C1 segment of cervical spinal cord (tissue), 14 donors: ENCODE measurements at regions not wholly inside any gene's neighbourhood (a gene's known extent, or its start where the extent isn't known, plus 50 kb on each side); places are given as distances from the start of the nearest gene placed in this dataset.
"Not testable (repeated sequence)": the region's sequence is repeated elsewhere in the genome, so short reads cannot be mapped to it uniquely, and the experiment has no call there.

Source experiments
- DNase-seq, 14 donors: peaks; one replicate each; lab custom pipeline; 2025; lab: John Stamatoyannopoulos, UW

DNA sequence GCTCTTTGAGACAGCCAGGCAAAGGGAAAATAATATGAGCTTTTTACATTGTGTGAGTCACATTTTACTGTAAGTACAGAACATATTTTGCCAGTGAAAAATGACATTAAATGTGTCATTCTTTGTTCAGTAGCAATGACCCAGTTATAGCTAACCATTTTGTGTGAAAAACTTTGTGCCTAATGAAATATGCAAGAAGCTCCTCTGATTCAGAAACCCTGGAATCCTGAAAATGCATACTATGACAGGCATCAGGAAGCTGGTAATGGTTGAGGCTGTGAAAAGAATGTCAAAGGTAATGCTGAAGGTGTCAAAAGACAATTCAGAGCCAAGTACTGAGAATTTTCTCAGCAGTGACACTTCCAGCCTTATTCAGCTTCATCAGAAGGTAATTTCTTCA lies 549.5 kb upstream of the SMIM31 start:
- DNase-seq, result no peak

GRCh38 chr4:164207460-164207859 lies 546.5 kb upstream of the SMIM31 start:
- no peak for DNase-seq

GRCh38 chr4:164210377-164210776 lies 543.6 kb upstream of the SMIM31 start:
- no peak for DNase-seq

- DNase-seq, result no peak
These were observed 541.8 kb upstream of the SMIM31 start for GRCh38 chr4:164212134-164212533.

DNA sequence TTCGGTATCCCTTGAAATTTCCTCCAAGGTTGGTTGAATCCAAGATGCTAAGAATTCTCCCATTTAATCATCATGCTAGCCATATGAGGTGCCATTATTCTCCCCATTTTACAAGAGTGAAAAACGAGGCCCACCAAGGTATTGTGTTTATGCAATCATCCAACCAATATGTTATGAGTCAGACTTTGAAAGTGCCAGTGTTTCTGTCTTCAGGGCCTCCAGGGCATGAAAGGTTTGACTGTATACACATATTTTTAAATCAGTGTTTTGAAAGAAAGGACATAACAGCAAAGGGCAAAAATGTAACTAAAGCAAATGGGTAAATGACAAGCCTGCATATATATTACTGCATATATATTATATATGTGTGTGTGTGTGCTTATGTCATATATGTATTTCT lies 541.2 kb upstream of the SMIM31 start:
- DNase-seq, result no peak

GRCh38 chr4:164215113-164215741 lies 538.7 kb upstream of the SMIM31 start:
- no peak for DNase-seq

DNA sequence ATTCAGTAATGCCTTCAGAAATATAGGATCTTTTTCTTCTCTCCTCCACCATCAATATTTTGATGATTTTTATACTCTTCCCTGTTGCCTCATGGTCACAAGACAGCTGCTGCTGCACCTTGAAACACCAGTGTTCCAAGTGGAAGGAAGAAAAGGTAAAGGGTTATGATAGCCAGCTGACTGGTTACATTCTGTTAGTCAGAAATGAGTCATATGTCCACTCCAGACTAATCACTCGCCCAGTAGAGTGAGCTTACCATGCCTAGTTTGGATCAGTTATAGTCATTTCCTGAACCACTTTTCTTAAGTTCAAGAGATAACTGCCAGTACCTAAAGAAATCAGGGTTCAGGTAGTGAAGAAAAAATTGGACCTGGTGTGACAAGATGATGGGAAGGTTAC lies 532.3 kb upstream of the SMIM31 start:
- DNase-seq, result no peak

- no peak for DNase-seq
These were observed 529.1 kb upstream of the SMIM31 start for GRCh38 chr4:164224871-164225270.

DNA sequence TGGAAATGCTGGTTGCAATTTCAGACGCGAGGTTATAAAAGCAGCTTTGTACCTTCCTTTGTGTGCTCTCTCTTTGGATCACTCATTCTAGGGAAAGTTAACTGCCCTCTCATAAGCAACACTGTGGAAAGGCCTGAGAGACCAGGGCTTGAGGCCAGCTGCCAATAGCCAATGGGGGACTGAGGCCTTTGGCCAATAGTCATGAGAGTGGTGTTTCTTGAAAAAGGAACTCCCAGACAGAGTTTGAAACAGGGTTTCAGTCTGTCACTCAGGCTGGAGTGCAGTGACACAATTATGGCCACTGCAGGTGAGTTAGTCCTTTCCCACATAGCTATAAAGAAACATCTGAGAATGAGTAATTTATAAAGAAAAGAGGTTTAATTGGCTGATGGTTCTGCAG lies 524.7 kb upstream of the SMIM31 start:
- peak in 1 of 14 donors; percentile 13 for DNase-seq

DNA sequence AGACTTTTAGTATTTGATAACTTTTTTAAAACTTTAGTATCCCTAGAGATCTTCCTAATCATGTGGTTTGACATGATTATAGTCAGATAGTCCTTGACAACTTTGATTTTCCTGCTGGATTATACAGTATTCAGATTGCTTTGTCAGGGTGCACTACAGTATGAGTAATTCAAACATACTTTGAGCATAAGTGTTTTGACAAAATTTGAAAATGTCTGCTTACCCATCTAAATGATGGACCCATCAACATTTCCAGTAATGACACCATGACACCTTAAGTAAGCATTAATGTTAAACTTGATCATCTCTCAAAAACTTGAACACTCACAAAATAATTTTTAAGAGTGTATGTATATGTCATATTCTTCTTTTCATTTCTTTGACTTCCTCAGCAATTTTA lies 514.5 kb upstream of the SMIM31 start:
- DNase-seq, result no peak

DNA sequence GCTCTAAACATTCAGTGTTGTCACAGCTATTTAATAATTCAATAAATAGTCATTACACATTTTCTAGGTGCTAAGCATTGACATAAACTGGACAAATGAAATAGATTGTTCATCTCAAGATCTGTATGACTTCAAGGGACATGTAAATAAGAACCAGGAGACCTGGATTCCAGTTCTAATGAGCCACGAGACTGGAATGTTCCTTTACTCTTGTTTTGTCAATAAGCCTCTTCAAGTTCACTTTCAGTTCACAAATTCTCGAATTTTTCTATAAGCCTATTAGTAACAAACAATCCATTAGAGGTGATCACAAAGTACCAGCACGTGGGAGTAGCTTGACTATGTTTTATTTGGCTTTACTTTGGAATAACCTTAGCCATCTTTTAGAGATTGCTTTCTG lies 514.0 kb upstream of the SMIM31 start:
- DNase-seq, result no peak

DNA sequence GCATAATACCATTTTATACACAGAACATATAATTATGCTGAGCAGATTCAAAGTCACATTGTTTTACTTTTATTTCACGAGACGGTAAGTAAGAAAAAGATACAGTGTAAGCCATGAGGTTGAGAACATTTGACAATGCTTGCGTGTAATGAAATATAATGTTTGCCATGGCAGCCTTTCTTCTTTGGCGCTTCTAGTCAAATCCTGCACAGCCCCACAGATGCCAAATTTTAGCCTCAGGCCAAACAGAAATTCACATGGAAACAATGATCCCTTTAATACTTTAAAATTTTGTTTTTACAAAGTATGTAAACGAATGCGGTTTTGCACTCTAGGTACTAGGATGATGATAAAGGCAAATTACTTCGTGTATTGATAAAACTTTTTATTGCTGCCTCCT lies 502.7 kb upstream of the SMIM31 start:
- DNase-seq, result no peak

GRCh38 chr4:164252286-164252685 lies 501.6 kb upstream of the SMIM31 start:
- DNase-seq, result peak in 11 of 14 donors; percentile 0 to 54 (median 11)

DNA sequence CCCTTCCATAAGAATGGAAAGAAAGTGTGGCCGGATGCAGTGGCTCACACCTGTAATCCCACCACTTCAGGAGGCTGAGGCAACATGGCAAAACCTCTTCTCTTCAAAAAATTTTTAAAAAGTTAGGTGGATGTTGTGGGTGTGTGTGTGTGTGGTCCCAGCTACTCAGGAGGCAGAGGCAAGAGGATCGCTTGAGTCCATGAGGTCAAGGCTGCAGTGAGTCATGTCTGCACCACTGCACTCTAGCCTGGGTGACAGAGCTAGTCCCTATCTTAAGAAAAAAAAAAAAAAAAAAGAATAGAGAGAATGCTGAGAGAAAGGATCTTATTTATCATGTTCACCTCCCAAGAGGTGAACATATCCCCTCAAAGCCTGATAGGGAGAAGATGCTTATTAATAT lies 492.1 kb upstream of the SMIM31 start:
- DNase-seq, result no peak

DNA sequence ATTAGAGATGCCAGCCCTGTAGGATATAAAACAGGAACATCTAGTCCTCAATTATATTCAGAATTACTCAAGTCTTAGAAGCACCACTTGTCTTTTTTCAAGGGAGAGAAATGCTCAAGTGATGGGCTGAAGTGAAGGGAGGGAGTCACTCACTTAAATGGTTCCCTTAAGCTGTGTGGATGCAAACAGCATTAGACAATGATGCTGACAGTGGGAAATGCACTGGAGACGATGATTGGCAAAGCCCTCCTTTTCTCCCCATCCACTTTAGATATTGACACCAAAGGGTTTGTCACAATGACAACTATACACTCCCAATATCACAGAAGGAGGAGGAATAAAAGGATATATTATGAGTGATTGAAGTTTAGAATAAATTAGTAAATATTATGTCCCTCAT lies 491.4 kb upstream of the SMIM31 start:
- not testable (repeated sequence) for DNase-seq

DNA sequence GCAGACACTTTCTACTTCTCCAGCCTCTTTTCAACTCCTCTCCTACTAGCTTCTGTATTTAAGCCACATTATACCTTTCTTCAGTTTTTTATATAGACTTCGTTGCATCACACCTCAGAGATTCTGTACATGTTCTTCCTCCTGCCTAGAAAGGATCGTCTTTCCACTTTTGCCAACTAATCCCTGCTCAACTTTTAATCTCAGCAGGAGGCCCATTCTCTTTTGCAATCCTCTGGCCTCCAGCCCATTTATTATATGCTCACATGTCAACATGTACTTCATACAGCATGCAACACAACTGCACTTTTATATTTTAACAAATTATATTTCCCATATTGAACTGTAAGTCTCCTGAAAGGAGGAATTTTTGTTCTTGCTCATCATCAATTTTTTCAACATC lies 476.5 kb upstream of the SMIM31 start:
- not testable (repeated sequence) for DNase-seq

GRCh38 chr4:164287173-164287572 lies 466.8 kb upstream of the SMIM31 start:
- DNase-seq, result no peak

- no peak for DNase-seq
These were observed 465.4 kb upstream of the SMIM31 start for GRCh38 chr4:164288578-164288977.

- DNase-seq, result no peak
These were observed 460.7 kb upstream of the SMIM31 start for GRCh38 chr4:164293203-164293602.

GRCh38 chr4:164293743-164294142 lies 460.2 kb upstream of the SMIM31 start:
- DNase-seq, result no peak

GRCh38 chr4:164301430-164301829 lies 452.5 kb upstream of the SMIM31 start:
- no peak for DNase-seq

- DNase-seq, result no peak
These were observed 449.8 kb upstream of the SMIM31 start for GRCh38 chr4:164304101-164304639.

DNA sequence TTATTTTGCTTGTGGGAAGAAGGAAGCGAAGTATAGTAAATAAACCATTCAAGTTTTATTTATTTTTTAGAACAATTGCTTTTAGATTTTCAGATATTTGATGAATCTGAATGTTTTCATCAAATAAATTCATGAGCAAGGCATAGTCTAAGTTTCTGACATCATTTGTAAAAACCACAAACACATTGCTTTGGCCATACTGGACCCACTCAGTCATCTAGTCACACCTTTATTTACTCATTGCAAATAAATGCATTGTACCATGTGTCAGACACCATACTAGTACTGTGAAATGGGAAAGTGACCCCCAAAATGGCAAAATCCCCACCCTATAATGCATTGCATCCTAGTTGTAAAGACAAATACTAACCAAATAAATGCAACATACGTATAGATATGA lies 449.1 kb upstream of the SMIM31 start:
- no peak for DNase-seq

DNA sequence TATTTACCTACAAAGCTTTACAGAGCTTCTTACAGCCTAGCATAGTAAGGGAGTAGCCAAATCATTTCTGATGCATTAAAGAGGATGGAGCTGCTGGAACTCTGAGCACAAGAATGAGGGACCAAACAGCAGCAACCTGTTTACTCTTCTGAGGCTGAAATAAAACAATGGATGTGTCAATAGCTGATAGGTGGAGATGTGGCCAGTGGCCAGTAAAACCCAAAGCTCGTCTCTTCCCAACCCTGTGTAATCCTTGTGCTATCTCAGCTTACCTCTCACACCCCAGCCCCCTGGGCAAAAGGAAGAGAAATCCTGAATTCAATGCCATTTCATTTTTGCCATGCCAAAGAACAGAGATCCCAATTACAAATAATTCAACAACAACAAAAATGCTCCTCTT lies 446.7 kb upstream of the SMIM31 start:
- DNase-seq, result no peak
